COLO668 (cell line): ENCODE measurements at regions not wholly inside any gene's neighbourhood (a gene's known extent, or its start where the extent isn't known, plus 50 kb on each side); places are given as distances from the start of the nearest gene placed in this dataset.
"Not testable (repeated sequence)": the region's sequence is repeated elsewhere in the genome, so short reads cannot be mapped to it uniquely, and the experiment has no call there.

Experiments
- DNase-seq: peaks from one replicate; lab custom pipeline; 2025; ENCODE audit not compliant: unreplicated experiment; lab: John Stamatoyannopoulos, UW

GRCh38 chr3:82198009-82198408 lies 436.6 kb upstream of the GBE1 start:
- DNase-seq = no peak

- no peak for DNase-seq
Measured at GRCh38 chr3:82196645-82197044, 435.2 kb upstream of the GBE1 start.

GRCh38 chr3:82194870-82195269 lies 433.4 kb upstream of the GBE1 start:
- DNase-seq = no peak

GRCh38 chr3:82186017-82186416 lies 424.6 kb upstream of the GBE1 start:
- DNase-seq = no peak

- DNase-seq = no peak
Measured at GRCh38 chr3:82179291-82179690, 417.8 kb upstream of the GBE1 start.

GRCh38 chr3:82178291-82178690 lies 416.8 kb upstream of the GBE1 start:
- DNase-seq = no peak

GRCh38 chr3:82177774-82178173 lies 416.3 kb upstream of the GBE1 start:
- DNase-seq = no peak

- no peak for DNase-seq
Measured at GRCh38 chr3:82165266-82165665, 403.8 kb upstream of the GBE1 start.

GRCh38 chr3:82163907-82164520 lies 402.6 kb upstream of the GBE1 start:
- no peak for DNase-seq

- no peak for DNase-seq
Measured at GRCh38 chr3:82157952-82158351, 396.5 kb upstream of the GBE1 start.

- DNase-seq = not testable (repeated sequence)
Measured at GRCh38 chr3:82153892-82154291, 392.4 kb upstream of the GBE1 start.

GRCh38 chr3:82145742-82146141 lies 384.3 kb upstream of the GBE1 start:
- no peak for DNase-seq

- DNase-seq = no peak
Measured at GRCh38 chr3:82144811-82145210, 383.4 kb upstream of the GBE1 start.

- no peak for DNase-seq
Measured at GRCh38 chr3:82143661-82144412, 382.4 kb upstream of the GBE1 start.

GRCh38 chr3:82141592-82141991 lies 380.1 kb upstream of the GBE1 start:
- no peak for DNase-seq

GRCh38 chr3:82137861-82138260 lies 376.4 kb upstream of the GBE1 start:
- no peak for DNase-seq

GRCh38 chr3:82137050-82137449 lies 375.6 kb upstream of the GBE1 start:
- DNase-seq = no peak

- DNase-seq = peak; percentile 25
Measured at GRCh38 chr3:82133070-82133606, 371.7 kb upstream of the GBE1 start.

GRCh38 chr3:82132210-82133069 lies 371.0 kb upstream of the GBE1 start:
- no peak for DNase-seq

GRCh38 chr3:82130046-82130445 lies 368.6 kb upstream of the GBE1 start:
- no peak for DNase-seq

- DNase-seq = no peak
Measured at GRCh38 chr3:82129221-82129801, 367.9 kb upstream of the GBE1 start.
